ENCODE measurements at regions not wholly inside any gene's neighbourhood (a gene's known extent, or its start where the extent isn't known, plus 50 kb on each side); places are given as distances from the start of the nearest gene placed in this dataset.
A peak's percentile ranks its signal among the peaks of the same experiment; 100 is the strongest.

DNA sequence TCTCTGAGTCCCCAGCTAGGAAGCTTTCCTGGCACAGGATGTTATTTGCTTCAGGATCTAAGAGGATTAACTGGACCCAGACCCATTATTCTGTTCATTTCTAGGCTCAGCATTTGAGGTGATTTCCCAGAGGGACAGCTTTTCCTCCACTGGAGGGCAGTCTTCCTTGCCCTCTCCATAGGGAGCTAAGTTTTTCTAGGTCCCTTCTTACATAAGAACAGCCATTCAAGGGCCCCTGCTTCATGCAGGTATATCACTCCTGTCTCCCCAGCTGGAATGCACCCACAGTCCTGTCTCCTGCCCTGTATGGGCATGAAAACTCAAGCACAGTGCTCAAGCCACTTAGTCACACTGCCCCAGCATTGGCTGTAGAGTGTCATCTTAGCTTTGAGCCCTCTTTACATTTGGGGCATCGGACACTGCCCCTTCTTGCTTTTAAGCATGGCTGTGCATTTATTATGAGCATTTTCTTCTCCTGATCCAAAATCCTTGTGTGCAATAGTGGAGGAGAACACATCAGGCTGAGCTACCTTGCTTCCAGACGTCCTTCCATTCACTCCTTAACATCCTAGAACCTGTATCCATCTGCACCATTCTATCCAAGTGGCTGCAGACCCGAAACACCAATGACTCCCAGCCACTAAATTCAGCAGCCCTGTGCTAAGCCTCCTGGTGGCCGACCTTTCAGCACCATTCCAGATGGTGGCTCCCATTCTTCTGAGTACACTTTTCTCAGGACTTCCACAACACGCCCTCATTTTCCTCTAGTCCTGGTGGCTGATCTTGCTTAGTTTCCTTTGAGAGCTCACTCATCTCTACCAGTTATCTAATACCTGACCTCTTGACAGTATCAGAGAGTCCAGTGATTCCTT lies 80.0 kb downstream of the COPS8 start:
- WGBS (ENCODE audit: extremely low coverage, insufficient coverage, low lambda C conversion rate): no CpG with 5 or more reads among the region's 5 CpGs
- Histone ChIP-seq H3K4ac (ENCODE audit: low read depth, low read length) (no peak overlapping the region), H3K79me1 (ENCODE audit: low read length) (no peaks in the 10 kb centered on the region), H4K8ac (ENCODE audit: low read depth, low read length) (no peak overlapping the region), H3K27ac (ENCODE audit: low read depth, low read length) (no peak overlapping the region), H3K36me3 (ENCODE audit: control insufficient read depth, insufficient read depth, low read length) (no peaks in the 10 kb centered on the region), H3K23ac (ENCODE audit: low read length) (no peak overlapping the region), H3K79me2 (ENCODE audit: control insufficient read depth, insufficient read depth, low read length) (no peaks in the 10 kb centered on the region), H2BK15ac (replicated peaks; ENCODE audit: low read depth) (no peak overlapping the region), H2BK120ac (ENCODE audit: low read depth, low read length) (no peak overlapping the region), H3K4me2 (ENCODE audit: low read length) (no peak overlapping the region), H3K9ac (ENCODE audit: low read length) (no peak overlapping the region), H2BK5ac (ENCODE audit: low read length) (no peak overlapping the region), H3K56ac (ENCODE audit: low read length) (no peak overlapping the region), H3K18ac (ENCODE audit: low read length) (no peak overlapping the region), H4K5ac (ENCODE audit: low read length) (no peak overlapping the region), H3K27me3 (ENCODE audit: insufficient read depth, low read length, poor library complexity) (no peaks in the 10 kb centered on the region), H3K4me3 (ENCODE audit: low read length) (no peak overlapping the region), H2AK5ac (ENCODE audit: low read length) (no peak overlapping the region), H3K4me1 (ENCODE audit: control insufficient read depth, low read depth, low read length) (no peaks in the 10 kb centered on the region)
- DNase-seq: peak; percentile 60

DNA sequence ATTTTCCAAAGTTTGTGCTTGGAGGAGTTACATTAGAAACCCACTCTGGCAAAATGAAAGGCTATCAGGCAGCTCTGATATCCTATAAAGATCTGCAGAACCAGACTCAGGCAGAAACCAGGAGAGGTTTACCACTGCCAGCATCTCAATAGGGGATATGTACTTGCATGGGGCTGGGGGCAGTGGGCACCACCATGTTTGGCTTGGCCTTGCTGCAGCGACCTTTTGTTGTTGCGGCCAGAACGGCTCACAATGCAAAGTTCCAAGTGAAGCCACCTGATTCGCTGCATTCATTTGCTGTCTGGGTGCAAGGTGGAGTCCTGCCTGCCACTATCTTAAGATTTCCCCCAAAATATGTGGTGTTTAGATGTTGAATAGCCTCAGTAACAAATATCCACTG lies 81.3 kb downstream of the COPS8 start:
- no peak overlapping the region for H4K5ac ChIP-seq (ENCODE audit: low read length)
- no peak overlapping the region for H2BK5ac ChIP-seq (ENCODE audit: low read length)
- H3K4me1 ChIP-seq (ENCODE audit: control insufficient read depth, low read depth, low read length): no peaks in the 10 kb centered on the region
- no peak overlapping the region for H3K27ac ChIP-seq (ENCODE audit: low read depth, low read length)
- no peaks in the 10 kb centered on the region for H3K79me2 ChIP-seq (ENCODE audit: control insufficient read depth, insufficient read depth, low read length)
- H3K23ac ChIP-seq (ENCODE audit: low read length): no peak overlapping the region
- no peak overlapping the region for H2BK15ac ChIP-seq (replicated peaks; ENCODE audit: low read depth)
- no peak overlapping the region for H2BK120ac ChIP-seq (ENCODE audit: low read depth, low read length)
- WGBS (ENCODE audit: extremely low coverage, insufficient coverage, low lambda C conversion rate): no CpG with 5 or more reads among the region's 4 CpGs
- H3K9ac ChIP-seq (ENCODE audit: low read length): no peak overlapping the region
- no peak overlapping the region for H3K4me2 ChIP-seq (ENCODE audit: low read length)
- H4K8ac ChIP-seq (ENCODE audit: low read depth, low read length): no peak overlapping the region
- H3K4ac ChIP-seq (ENCODE audit: low read depth, low read length): no peak overlapping the region
- H2AK5ac ChIP-seq (ENCODE audit: low read length): no peak overlapping the region
- no peaks in the 10 kb centered on the region for H3K79me1 ChIP-seq (ENCODE audit: low read length)
- no peak overlapping the region for H3K18ac ChIP-seq (ENCODE audit: low read length)
- no peak overlapping the region for H3K4me3 ChIP-seq (ENCODE audit: low read length)
- H3K36me3 ChIP-seq (ENCODE audit: control insufficient read depth, insufficient read depth, low read length): no peaks in the 10 kb centered on the region
- H3K27me3 ChIP-seq (ENCODE audit: insufficient read depth, low read length, poor library complexity): no peaks in the 10 kb centered on the region
- DNase-seq: no peak
- H3K56ac ChIP-seq (ENCODE audit: low read length): no peak overlapping the region

DNA sequence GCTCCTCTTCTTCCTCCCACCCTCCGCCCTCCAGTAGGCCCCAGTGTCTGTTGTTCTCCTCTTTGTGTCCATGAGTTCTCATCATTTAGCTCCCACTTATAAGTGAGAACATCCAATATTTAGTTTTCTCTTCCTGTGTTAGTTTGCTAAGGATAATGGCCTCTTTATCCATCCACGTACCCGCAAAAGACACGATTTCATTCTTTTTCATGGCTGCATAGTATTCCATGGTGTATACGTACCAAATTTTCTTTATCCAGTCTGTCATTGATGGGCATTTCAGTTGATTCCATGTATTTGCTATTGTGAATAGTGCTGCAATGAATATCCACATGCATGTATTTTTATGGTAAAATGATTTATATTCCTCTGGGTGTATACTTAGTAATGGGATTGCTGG lies 82.2 kb downstream of the COPS8 start:
- Histone ChIP-seq H3K4ac (ENCODE audit: low read depth, low read length) (no peak overlapping the region), H3K36me3 (ENCODE audit: control insufficient read depth, insufficient read depth, low read length) (no peaks in the 10 kb centered on the region), H3K56ac (ENCODE audit: low read length) (no peak overlapping the region), H2BK120ac (ENCODE audit: low read depth, low read length) (no peak overlapping the region), H4K5ac (ENCODE audit: low read length) (no peak overlapping the region), H3K4me2 (ENCODE audit: low read length) (no peak overlapping the region), H3K9ac (ENCODE audit: low read length) (no peak overlapping the region), H3K79me1 (ENCODE audit: low read length) (no peaks in the 10 kb centered on the region), H3K23ac (ENCODE audit: low read length) (no peak overlapping the region), H2BK5ac (ENCODE audit: low read length) (no peak overlapping the region), H3K18ac (ENCODE audit: low read length) (no peak overlapping the region), H3K4me3 (ENCODE audit: low read length) (no peak overlapping the region), H3K27me3 (ENCODE audit: insufficient read depth, low read length, poor library complexity) (no peaks in the 10 kb centered on the region), H3K4me1 (ENCODE audit: control insufficient read depth, low read depth, low read length) (no peaks in the 10 kb centered on the region), H3K79me2 (ENCODE audit: control insufficient read depth, insufficient read depth, low read length) (no peaks in the 10 kb centered on the region), H2BK15ac (replicated peaks; ENCODE audit: low read depth) (no peak overlapping the region), H3K27ac (ENCODE audit: low read depth, low read length) (no peak overlapping the region), H4K8ac (ENCODE audit: low read depth, low read length) (no peak overlapping the region), H2AK5ac (ENCODE audit: low read length) (no peak overlapping the region)
- no peak for DNase-seq
- WGBS (ENCODE audit: extremely low coverage, insufficient coverage, low lambda C conversion rate): no CpG with 5 or more reads among the region's 5 CpGs

DNA sequence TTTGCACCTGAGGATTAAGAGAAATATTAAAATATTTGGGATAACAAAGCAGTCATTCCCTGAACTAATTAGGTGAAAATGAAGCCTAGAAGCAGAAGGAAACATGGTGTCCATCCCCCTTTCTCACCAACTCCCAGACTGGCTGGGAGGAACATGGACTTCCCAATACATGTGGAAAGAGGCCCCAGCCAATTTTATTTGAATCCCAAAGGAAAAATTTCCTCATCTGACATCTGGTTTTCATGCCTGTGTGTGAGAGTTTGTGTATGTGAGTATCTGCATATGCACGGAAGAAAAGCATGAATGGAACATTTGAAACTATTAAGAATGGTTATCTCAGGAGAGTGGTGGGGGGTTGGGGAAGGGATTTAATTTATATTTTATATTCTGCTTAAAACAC lies 84.3 kb downstream of the COPS8 start:
- no peaks in the 10 kb centered on the region for H3K27me3 ChIP-seq (ENCODE audit: insufficient read depth, low read length, poor library complexity)
- no peaks in the 10 kb centered on the region for H3K36me3 ChIP-seq (ENCODE audit: control insufficient read depth, insufficient read depth, low read length)
- H4K5ac ChIP-seq (ENCODE audit: low read length): no peak overlapping the region
- H3K79me2 ChIP-seq (ENCODE audit: control insufficient read depth, insufficient read depth, low read length): no peaks in the 10 kb centered on the region
- H3K79me1 ChIP-seq (ENCODE audit: low read length): no peaks in the 10 kb centered on the region
- no peak overlapping the region for H3K4ac ChIP-seq (ENCODE audit: low read depth, low read length)
- H3K23ac ChIP-seq (ENCODE audit: low read length): no peak overlapping the region
- H3K9ac ChIP-seq (ENCODE audit: low read length): no peak overlapping the region
- H2BK120ac ChIP-seq (ENCODE audit: low read depth, low read length): no peak overlapping the region
- no peak overlapping the region for H3K27ac ChIP-seq (ENCODE audit: low read depth, low read length)
- no CpG with 5 or more reads among the region's 1 CpG for WGBS (ENCODE audit: extremely low coverage, insufficient coverage, low lambda C conversion rate)
- no peak overlapping the region for H2BK15ac ChIP-seq (replicated peaks; ENCODE audit: low read depth)
- DNase-seq: no peak
- no peak overlapping the region for H3K18ac ChIP-seq (ENCODE audit: low read length)
- no peak overlapping the region for H2BK5ac ChIP-seq (ENCODE audit: low read length)
- no peak overlapping the region for H3K4me3 ChIP-seq (ENCODE audit: low read length)
- no peak overlapping the region for H3K56ac ChIP-seq (ENCODE audit: low read length)
- H2AK5ac ChIP-seq (ENCODE audit: low read length): no peak overlapping the region
- H3K4me2 ChIP-seq (ENCODE audit: low read length): no peak overlapping the region
- no peaks in the 10 kb centered on the region for H3K4me1 ChIP-seq (ENCODE audit: control insufficient read depth, low read depth, low read length)
- H4K8ac ChIP-seq (ENCODE audit: low read depth, low read length): no peak overlapping the region

DNA sequence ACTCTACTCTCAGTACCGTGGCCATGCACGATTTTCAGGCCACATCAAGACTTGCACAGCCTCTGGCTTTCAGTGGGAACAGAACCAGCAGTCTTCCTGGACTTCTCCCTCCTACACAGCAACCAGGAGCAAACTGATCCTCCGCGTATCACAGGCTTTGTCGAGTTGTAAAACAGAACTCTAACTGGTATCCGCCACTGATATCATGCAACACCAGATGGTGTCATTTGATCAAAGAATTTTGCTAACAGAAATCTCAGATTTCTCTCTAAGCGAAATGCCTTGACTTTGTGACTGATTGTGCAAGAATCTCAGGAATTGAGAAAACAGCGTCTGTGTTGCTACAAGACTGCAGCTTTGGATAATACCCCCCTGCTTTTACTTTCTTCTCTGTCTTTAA lies 85.7 kb downstream of the COPS8 start:
- Histone ChIP-seq H3K27me3 (ENCODE audit: insufficient read depth, low read length, poor library complexity) (no peaks in the 10 kb centered on the region), H3K4me3 (ENCODE audit: low read length) (no peak overlapping the region), H3K79me2 (ENCODE audit: control insufficient read depth, insufficient read depth, low read length) (no peaks in the 10 kb centered on the region), H3K27ac (ENCODE audit: low read depth, low read length) (no peak overlapping the region), H3K23ac (ENCODE audit: low read length) (no peak overlapping the region), H3K4me1 (ENCODE audit: control insufficient read depth, low read depth, low read length) (no peaks in the 10 kb centered on the region), H2AK5ac (ENCODE audit: low read length) (no peak overlapping the region), H3K79me1 (ENCODE audit: low read length) (no peaks in the 10 kb centered on the region), H3K9ac (ENCODE audit: low read length) (no peak overlapping the region), H2BK15ac (replicated peaks; ENCODE audit: low read depth) (no peak overlapping the region), H3K56ac (ENCODE audit: low read length) (no peak overlapping the region), H3K4me2 (ENCODE audit: low read length) (no peak overlapping the region), H4K5ac (ENCODE audit: low read length) (no peak overlapping the region), H2BK5ac (ENCODE audit: low read length) (no peak overlapping the region), H2BK120ac (ENCODE audit: low read depth, low read length) (no peak overlapping the region), H3K4ac (ENCODE audit: low read depth, low read length) (no peak overlapping the region), H3K18ac (ENCODE audit: low read length) (no peak overlapping the region), H3K36me3 (ENCODE audit: control insufficient read depth, insufficient read depth, low read length) (no peaks in the 10 kb centered on the region), H4K8ac (ENCODE audit: low read depth, low read length) (no peak overlapping the region)
- no CpG with 5 or more reads among the region's 8 CpGs for WGBS (ENCODE audit: extremely low coverage, insufficient coverage, low lambda C conversion rate)
- peak; percentile 62 for DNase-seq

DNA sequence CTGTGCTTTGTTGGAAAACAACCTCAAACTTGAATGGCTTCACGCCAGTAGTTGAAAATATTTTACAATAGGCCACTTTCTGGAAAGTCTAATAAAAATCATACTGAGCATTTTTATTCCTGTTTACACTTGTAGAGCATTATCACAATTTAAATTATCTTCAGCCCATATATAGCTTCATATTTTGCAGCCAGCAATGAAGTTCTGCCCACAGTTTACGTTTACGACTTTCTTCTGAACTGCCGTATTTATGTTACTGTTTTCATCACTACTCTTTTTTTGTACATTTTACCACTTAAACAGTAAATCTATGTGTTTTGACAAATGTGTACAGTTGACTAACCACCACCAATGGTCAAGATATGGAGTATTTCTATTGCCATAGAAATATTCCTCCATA lies 86.2 kb downstream of the COPS8 start:
- H2BK120ac ChIP-seq (ENCODE audit: low read depth, low read length): no peak overlapping the region
- H3K18ac ChIP-seq (ENCODE audit: low read length): no peak overlapping the region
- H3K9ac ChIP-seq (ENCODE audit: low read length): no peak overlapping the region
- no peak overlapping the region for H3K4ac ChIP-seq (ENCODE audit: low read depth, low read length)
- H4K8ac ChIP-seq (ENCODE audit: low read depth, low read length): no peak overlapping the region
- H3K4me1 ChIP-seq (ENCODE audit: control insufficient read depth, low read depth, low read length): no peaks in the 10 kb centered on the region
- no peak overlapping the region for H2BK5ac ChIP-seq (ENCODE audit: low read length)
- H3K79me2 ChIP-seq (ENCODE audit: control insufficient read depth, insufficient read depth, low read length): no peaks in the 10 kb centered on the region
- H3K27me3 ChIP-seq (ENCODE audit: insufficient read depth, low read length, poor library complexity): no peaks in the 10 kb centered on the region
- no peak overlapping the region for H4K5ac ChIP-seq (ENCODE audit: low read length)
- WGBS (ENCODE audit: extremely low coverage, insufficient coverage, low lambda C conversion rate): no CpG with 5 or more reads among the region's 4 CpGs
- no peak for DNase-seq
- no peaks in the 10 kb centered on the region for H3K36me3 ChIP-seq (ENCODE audit: control insufficient read depth, insufficient read depth, low read length)
- no peak overlapping the region for H3K27ac ChIP-seq (ENCODE audit: low read depth, low read length)
- H3K4me2 ChIP-seq (ENCODE audit: low read length): no peak overlapping the region
- no peak overlapping the region for H2BK15ac ChIP-seq (replicated peaks; ENCODE audit: low read depth)
- no peak overlapping the region for H3K56ac ChIP-seq (ENCODE audit: low read length)
- H3K23ac ChIP-seq (ENCODE audit: low read length): no peak overlapping the region
- H2AK5ac ChIP-seq (ENCODE audit: low read length): no peak overlapping the region
- H3K79me1 ChIP-seq (ENCODE audit: low read length): no peaks in the 10 kb centered on the region
- no peak overlapping the region for H3K4me3 ChIP-seq (ENCODE audit: low read length)
